ENCODE measurements at regions not wholly inside any gene's neighbourhood (a gene's known extent, or its start where the extent isn't known, plus 50 kb on each side); places are given as distances from the start of the nearest gene placed in this dataset.

DNA sequence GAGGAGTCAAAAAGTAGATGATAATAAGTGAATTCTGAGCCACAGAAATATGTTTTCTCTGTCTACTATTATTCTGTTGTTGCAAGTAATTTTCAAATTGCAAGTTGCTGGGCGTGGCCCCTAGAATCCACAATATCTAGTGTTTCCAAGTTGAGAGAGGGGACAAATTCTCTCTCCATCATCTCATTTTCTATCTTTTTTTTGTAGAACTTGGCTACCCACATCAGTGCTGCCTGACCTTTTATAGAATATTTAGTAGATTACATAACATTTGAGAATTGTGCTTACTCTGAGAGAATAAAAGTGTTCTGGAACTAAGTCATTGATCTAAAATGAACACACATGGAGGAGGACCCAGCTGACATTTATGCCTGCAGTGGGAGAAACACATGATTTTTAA is 110.9 kb upstream of the CSNK1A1L start (continued):
- TF ChIP-seq, protein P1, sequence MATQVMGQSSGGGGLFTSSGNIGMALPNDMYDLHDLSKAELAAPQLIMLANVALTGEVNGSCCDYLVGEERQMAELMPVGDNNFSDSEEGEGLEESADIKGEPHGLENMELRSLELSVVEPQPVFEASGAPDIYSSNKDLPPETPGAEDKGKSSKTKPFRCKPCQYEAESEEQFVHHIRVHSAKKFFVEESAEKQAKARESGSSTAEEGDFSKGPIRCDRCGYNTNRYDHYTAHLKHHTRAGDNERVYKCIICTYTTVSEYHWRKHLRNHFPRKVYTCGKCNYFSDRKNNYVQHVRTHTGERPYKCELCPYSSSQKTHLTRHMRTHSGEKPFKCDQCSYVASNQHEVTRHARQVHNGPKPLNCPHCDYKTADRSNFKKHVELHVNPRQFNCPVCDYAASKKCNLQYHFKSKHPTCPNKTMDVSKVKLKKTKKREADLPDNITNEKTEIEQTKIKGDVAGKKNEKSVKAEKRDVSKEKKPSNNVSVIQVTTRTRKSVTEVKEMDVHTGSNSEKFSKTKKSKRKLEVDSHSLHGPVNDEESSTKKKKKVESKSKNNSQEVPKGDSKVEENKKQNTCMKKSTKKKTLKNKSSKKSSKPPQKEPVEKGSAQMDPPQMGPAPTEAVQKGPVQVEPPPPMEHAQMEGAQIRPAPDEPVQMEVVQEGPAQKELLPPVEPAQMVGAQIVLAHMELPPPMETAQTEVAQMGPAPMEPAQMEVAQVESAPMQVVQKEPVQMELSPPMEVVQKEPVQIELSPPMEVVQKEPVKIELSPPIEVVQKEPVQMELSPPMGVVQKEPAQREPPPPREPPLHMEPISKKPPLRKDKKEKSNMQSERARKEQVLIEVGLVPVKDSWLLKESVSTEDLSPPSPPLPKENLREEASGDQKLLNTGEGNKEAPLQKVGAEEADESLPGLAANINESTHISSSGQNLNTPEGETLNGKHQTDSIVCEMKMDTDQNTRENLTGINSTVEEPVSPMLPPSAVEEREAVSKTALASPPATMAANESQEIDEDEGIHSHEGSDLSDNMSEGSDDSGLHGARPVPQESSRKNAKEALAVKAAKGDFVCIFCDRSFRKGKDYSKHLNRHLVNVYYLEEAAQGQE (IDR thresholded peaks at IDR 0.05) = no peak
- TF ChIP-seq, protein P2, sequence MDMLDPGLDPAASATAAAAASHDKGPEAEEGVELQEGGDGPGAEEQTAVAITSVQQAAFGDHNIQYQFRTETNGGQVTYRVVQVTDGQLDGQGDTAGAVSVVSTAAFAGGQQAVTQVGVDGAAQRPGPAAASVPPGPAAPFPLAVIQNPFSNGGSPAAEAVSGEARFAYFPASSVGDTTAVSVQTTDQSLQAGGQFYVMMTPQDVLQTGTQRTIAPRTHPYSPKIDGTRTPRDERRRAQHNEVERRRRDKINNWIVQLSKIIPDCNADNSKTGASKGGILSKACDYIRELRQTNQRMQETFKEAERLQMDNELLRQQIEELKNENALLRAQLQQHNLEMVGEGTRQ (IDR thresholded peaks at IDR 0.05) = no peak

DNA sequence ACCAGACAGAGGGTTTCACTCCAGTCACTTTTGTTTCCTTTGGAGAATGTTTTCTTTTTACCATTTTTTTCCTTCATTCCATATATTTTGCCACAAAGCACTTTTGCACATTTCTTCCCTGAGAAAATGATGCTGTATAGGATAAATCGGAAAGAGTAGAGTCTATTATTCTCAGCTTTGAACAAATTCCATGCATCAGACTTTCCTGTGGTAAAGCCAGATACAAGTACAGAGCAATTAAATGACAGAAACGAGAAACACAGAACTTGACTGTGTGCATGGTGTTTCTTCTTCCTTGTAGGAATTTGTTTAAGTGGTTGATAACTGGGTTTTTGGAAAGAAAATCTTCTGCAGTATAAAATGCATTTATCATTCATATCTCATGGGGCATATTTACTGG is 107.4 kb upstream of the CSNK1A1L start:
- ChIA-PET CTCF (no interaction called here), POLR2A (no interaction called here)
- 0% methylated on average over 2 of the region's 2 CpGs for WGBS (ENCODE audit: missing lambda C conversion rate)
- H3K4me3 ChIP-seq = no peak overlapping the region
- no peak overlapping the region for H3K27ac ChIP-seq
- no peaks in the 10 kb centered on the region for H3K9me3 ChIP-seq
- no peak overlapping the region for H3K4me2 ChIP-seq
- no peaks in the 10 kb centered on the region for H3K4me1 ChIP-seq
- no peak for ATAC-seq
- FAIRE-seq = no peak
- TF ChIP-seq CHD4 (IDR thresholded peaks at IDR 0.05; ENCODE audit: borderline replicate concordance) = no peak
- TF ChIP-seq, protein P3, sequence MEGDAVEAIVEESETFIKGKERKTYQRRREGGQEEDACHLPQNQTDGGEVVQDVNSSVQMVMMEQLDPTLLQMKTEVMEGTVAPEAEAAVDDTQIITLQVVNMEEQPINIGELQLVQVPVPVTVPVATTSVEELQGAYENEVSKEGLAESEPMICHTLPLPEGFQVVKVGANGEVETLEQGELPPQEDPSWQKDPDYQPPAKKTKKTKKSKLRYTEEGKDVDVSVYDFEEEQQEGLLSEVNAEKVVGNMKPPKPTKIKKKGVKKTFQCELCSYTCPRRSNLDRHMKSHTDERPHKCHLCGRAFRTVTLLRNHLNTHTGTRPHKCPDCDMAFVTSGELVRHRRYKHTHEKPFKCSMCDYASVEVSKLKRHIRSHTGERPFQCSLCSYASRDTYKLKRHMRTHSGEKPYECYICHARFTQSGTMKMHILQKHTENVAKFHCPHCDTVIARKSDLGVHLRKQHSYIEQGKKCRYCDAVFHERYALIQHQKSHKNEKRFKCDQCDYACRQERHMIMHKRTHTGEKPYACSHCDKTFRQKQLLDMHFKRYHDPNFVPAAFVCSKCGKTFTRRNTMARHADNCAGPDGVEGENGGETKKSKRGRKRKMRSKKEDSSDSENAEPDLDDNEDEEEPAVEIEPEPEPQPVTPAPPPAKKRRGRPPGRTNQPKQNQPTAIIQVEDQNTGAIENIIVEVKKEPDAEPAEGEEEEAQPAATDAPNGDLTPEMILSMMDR (IDR thresholded peaks at IDR 0.05) = no peak
- no peak for TF ChIP-seq CHD2 (IDR thresholded peaks at IDR 0.05; ENCODE audit: low read length, partially characterized antibody)
- no peak for TF ChIP-seq POLR2AphosphoS2 (conservative IDR thresholded peaks at IDR 0.05; ENCODE audit: low read length)
- TF ChIP-seq, protein P1 (IDR thresholded peaks at IDR 0.05) = no peak
- no peak for TF ChIP-seq CBX8 (IDR thresholded peaks at IDR 0.05)
- TF ChIP-seq ESRRA (IDR thresholded peaks at IDR 0.05; ENCODE audit: borderline replicate concordance, low read length) = no peak
- no peak for TF ChIP-seq TP53 (CRISPR knock-in tag; IDR thresholded peaks at IDR 0.05)
- TF ChIP-seq GATA3 (IDR thresholded peaks at IDR 0.05; ENCODE audit: borderline replicate concordance) = no peak
- TF ChIP-seq RAD21 (conservative IDR thresholded peaks at IDR 0.05 in 1 of 2, IDR thresholded peaks at IDR 0.05 in 1 of 2) = no peak
- TF ChIP-seq CBX2 (IDR thresholded peaks at IDR 0.05; ENCODE audit: borderline replicate concordance, low read depth) = no peak
- no peak for TF ChIP-seq KDM1A (IDR thresholded peaks at IDR 0.05; ENCODE audit: low read depth)
- TF ChIP-seq NFE2L2 (conservative IDR thresholded peaks at IDR 0.05; ENCODE audit: low read length) = no peak
- TF ChIP-seq, protein P4, sequence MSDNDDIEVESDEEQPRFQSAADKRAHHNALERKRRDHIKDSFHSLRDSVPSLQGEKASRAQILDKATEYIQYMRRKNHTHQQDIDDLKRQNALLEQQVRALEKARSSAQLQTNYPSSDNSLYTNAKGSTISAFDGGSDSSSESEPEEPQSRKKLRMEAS (IDR thresholded peaks at IDR 0.05) = no peak
- no peak for TF ChIP-seq ZNF302 (CRISPR knock-in tag; IDR thresholded peaks at IDR 0.05)
- TF ChIP-seq, protein P5, sequence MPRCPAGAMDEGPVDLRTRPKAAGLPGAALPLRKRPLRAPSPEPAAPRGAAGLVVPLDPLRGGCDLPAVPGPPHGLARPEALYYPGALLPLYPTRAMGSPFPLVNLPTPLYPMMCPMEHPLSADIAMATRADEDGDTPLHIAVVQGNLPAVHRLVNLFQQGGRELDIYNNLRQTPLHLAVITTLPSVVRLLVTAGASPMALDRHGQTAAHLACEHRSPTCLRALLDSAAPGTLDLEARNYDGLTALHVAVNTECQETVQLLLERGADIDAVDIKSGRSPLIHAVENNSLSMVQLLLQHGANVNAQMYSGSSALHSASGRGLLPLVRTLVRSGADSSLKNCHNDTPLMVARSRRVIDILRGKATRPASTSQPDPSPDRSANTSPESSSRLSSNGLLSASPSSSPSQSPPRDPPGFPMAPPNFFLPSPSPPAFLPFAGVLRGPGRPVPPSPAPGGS (IDR thresholded peaks at IDR 0.05) = no peak
- TF ChIP-seq, protein P6, sequence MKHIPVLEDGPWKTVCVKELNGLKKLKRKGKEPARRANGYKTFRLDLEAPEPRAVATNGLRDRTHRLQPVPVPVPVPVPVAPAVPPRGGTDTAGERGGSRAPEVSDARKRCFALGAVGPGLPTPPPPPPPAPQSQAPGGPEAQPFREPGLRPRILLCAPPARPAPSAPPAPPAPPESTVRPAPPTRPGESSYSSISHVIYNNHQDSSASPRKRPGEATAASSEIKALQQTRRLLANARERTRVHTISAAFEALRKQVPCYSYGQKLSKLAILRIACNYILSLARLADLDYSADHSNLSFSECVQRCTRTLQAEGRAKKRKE (CRISPR knock-in tag; IDR thresholded peaks at IDR 0.05; ENCODE audit: low read depth) = no peak
- no peak for TF ChIP-seq RCOR1 (IDR thresholded peaks at IDR 0.05; ENCODE audit: low read depth, low read length)
- TF ChIP-seq RARB (CRISPR knock-in tag; IDR thresholded peaks at IDR 0.05) = no peak
- no peak for TF ChIP-seq RNF2 (IDR thresholded peaks at IDR 0.05; ENCODE audit: borderline replicate concordance, low read depth)
- no peak for DNase-seq (ENCODE audit: low read depth in 1 of 2, low spot score in 1 of 2)
